ENCODE measurements at regions not wholly inside any gene's neighbourhood (a gene's known extent, or its start where the extent isn't known, plus 50 kb on each side); places are given as distances from the start of the nearest gene placed in this dataset.

- intact Hi-C loops (cut with DNase I; ENCODE audit: low total_unique reads) = no loop called here
- TF ChIP-seq, protein P1, sequence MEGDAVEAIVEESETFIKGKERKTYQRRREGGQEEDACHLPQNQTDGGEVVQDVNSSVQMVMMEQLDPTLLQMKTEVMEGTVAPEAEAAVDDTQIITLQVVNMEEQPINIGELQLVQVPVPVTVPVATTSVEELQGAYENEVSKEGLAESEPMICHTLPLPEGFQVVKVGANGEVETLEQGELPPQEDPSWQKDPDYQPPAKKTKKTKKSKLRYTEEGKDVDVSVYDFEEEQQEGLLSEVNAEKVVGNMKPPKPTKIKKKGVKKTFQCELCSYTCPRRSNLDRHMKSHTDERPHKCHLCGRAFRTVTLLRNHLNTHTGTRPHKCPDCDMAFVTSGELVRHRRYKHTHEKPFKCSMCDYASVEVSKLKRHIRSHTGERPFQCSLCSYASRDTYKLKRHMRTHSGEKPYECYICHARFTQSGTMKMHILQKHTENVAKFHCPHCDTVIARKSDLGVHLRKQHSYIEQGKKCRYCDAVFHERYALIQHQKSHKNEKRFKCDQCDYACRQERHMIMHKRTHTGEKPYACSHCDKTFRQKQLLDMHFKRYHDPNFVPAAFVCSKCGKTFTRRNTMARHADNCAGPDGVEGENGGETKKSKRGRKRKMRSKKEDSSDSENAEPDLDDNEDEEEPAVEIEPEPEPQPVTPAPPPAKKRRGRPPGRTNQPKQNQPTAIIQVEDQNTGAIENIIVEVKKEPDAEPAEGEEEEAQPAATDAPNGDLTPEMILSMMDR (IDR thresholded peaks at IDR 0.05) = no peak
- TF ChIP-seq POLR2A (IDR thresholded peaks at IDR 0.05) = no peak
- Histone ChIP-seq H3K27ac (no peak overlapping the region), H3K36me3 (ENCODE audit: low read depth, missing control alignments) (no peaks in the 10 kb centered on the region), H3K4me3 (no peak overlapping the region), H3K27me3 (no peaks in the 10 kb centered on the region), H3K9me3 (no peaks in the 10 kb centered on the region), H3K4me1 (no peaks in the 10 kb centered on the region)
- WGBS, 2 donors = 81 to 85% methylated on average over 4 of the region's 4 CpGs
- DNase-seq = no peak
Observed at GRCh38 chr1:87898431-87898830, 569.8 kb downstream of the LMO4 start.

- TF ChIP-seq, protein P1 (IDR thresholded peaks at IDR 0.05) = no peak
- no peak for TF ChIP-seq POLR2A (IDR thresholded peaks at IDR 0.05)
- WGBS, 2 donors = 40 to 61% methylated on average over 2 of the region's 2 CpGs
- intact Hi-C loops (cut with DNase I; ENCODE audit: low total_unique reads) = no loop called here
Observed at GRCh38 chr1:87899017-87899416, 570.3 kb downstream of the LMO4 start.

DNA sequence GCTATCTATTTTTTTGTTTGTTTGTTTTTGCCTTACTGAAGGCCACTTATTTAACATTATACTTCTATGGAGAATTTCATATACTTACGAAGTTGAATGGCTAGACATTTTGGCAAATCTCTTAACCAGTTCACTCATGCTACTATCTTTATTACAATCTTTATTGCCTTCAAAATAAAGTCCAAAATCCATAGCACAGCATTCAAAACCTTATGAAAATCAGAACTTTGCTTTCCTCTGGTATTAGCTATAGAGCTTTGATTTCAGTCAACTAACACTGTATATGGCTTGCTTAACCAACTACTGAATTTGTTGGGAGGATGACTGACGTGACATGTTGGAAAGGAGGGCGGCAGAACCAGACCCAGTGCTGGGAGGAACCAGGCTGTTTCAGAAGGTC lies 571.1 kb downstream of the LMO4 start:
- H3K4me3 ChIP-seq = no peak overlapping the region
- no peak for TF ChIP-seq POLR2A (IDR thresholded peaks at IDR 0.05)
- TF ChIP-seq, protein P1 (IDR thresholded peaks at IDR 0.05) = no peak
- 85 to 94% methylated on average over 3 of the region's 3 CpGs for WGBS, 2 donors
- no peak overlapping the region for H3K27ac ChIP-seq
- no peak for DNase-seq
- H3K27me3 ChIP-seq = no peaks in the 10 kb centered on the region
- intact Hi-C loops (cut with DNase I; ENCODE audit: low total_unique reads) = no loop called here
- no peaks in the 10 kb centered on the region for H3K36me3 ChIP-seq (ENCODE audit: low read depth, missing control alignments)
- no peaks in the 10 kb centered on the region for H3K9me3 ChIP-seq
- no peaks in the 10 kb centered on the region for H3K4me1 ChIP-seq

More at GRCh38 chr1:87899017-87899416, 570.3 kb downstream of the LMO4 start:
- Histone ChIP-seq H3K27me3 (no peaks in the 10 kb centered on the region), H3K4me3 (no peak overlapping the region), H3K36me3 (ENCODE audit: low read depth, missing control alignments) (no peaks in the 10 kb centered on the region), H3K27ac (no peak overlapping the region), H3K9me3 (no peaks in the 10 kb centered on the region), H3K4me1 (no peaks in the 10 kb centered on the region)
- no peak for DNase-seq

GRCh38 chr1:87902830-87903229 lies 574.1 kb downstream of the LMO4 start:
- 33 to 55% methylated on average over 4 of the region's 4 CpGs for WGBS, 2 donors
- DNase-seq = no peak

GRCh38 chr1:87903242-87903641 lies 574.6 kb downstream of the LMO4 start:
- TF ChIP-seq POLR2A (IDR thresholded peaks at IDR 0.05) = no peak
- TF ChIP-seq, protein P1 (IDR thresholded peaks at IDR 0.05) = no peak
- Histone ChIP-seq H3K27me3 (no peaks in the 10 kb centered on the region), H3K9me3 (no peaks in the 10 kb centered on the region), H3K4me1 (no peaks in the 10 kb centered on the region), H3K27ac (no peak overlapping the region), H3K4me3 (no peak overlapping the region), H3K36me3 (ENCODE audit: low read depth, missing control alignments) (no peaks in the 10 kb centered on the region)
- DNase-seq = no peak
- intact Hi-C loops (cut with DNase I; ENCODE audit: low total_unique reads) = no loop called here

More at GRCh38 chr1:87902830-87903229, 574.1 kb downstream of the LMO4 start:
- Histone ChIP-seq H3K4me1 (no peaks in the 10 kb centered on the region), H3K36me3 (ENCODE audit: low read depth, missing control alignments) (no peaks in the 10 kb centered on the region), H3K27ac (no peak overlapping the region), H3K27me3 (no peaks in the 10 kb centered on the region), H3K9me3 (no peaks in the 10 kb centered on the region), H3K4me3 (no peak overlapping the region)
- no peak for TF ChIP-seq POLR2A (IDR thresholded peaks at IDR 0.05)
- TF ChIP-seq, protein P1 (IDR thresholded peaks at IDR 0.05) = no peak
- intact Hi-C loops (cut with DNase I; ENCODE audit: low total_unique reads) = no loop called here

Measured in testis (tissue), 2 donors.